Fibroblast of mammary gland (primary cell): ENCODE measurements at regions not wholly inside any gene's neighbourhood (a gene's known extent, or its start where the extent isn't known, plus 50 kb on each side); places are given as distances from the start of the nearest gene placed in this dataset.

Experiments
- DNase-seq: peaks from one replicate; pipeline ENCODE4 v3.0.0-alpha.2; 2010; ENCODE audit warnings: low read depth
- H3K4me3 ChIP-seq: 2 replicates; pipeline ENCODE4 v1.5.1; 2011; ENCODE audit warnings: low read depth, mild to moderate bottlenecking, low read length, moderate library complexity; ENCODE audit not compliant: control insufficient read depth
- CTCF ChIP-seq: conservative IDR thresholded peaks from 2 replicates; pipeline ENCODE4 v1.5.1; 2011; ENCODE audit warnings: low read depth, low read length, inconsistent platforms; ENCODE audit not compliant: control insufficient read depth, insufficient read depth

GRCh38 chr2:129879614-129880180 is 99.8 kb upstream of the RAB6C start:
- DNase-seq, result no peak
- TF ChIP-seq CTCF, result no peak
- H3K4me3 ChIP-seq, result no peak overlapping the region

DNA sequence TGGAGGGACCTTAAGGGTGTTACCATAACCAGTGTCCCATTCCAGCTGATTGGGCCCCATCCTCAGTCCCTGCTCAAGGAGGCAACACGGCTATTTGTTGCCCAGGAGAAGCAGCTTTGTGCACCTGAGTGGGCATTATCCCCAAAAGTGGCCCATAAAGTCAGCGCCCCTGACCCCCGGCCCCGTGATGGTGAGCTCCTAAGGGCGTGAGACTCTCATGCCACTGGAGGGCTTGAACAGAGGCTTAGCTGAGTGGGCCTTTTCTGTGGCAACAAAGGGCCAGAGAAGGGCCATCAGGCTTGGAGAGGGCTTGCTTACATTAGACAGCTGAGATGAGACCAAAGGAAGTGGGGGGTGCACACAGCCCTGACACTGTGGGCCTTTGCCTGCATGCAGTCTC is 99.2 kb upstream of the RAB6C start:
- H3K4me3 ChIP-seq, result no peak overlapping the region
- no peak for DNase-seq
- TF ChIP-seq CTCF, result no peak

- no peak for DNase-seq
- H3K4me3 ChIP-seq, result no peak overlapping the region
- TF ChIP-seq CTCF, result no peak
Observed at GRCh38 chr2:129880971-129881370, 98.5 kb upstream of the RAB6C start.

- no peak for TF ChIP-seq CTCF
- no peak for DNase-seq
- H3K4me3 ChIP-seq, result no peak overlapping the region
Observed at GRCh38 chr2:129881786-129882396, 97.6 kb upstream of the RAB6C start.

GRCh38 chr2:129882476-129882875 is 97.0 kb upstream of the RAB6C start:
- no peak for DNase-seq
- TF ChIP-seq CTCF, result no peak
- H3K4me3 ChIP-seq, result no peak overlapping the region

- no peak for DNase-seq
- H3K4me3 ChIP-seq, result no peak overlapping the region
- no peak for TF ChIP-seq CTCF
Observed at GRCh38 chr2:129883121-129883520, 96.3 kb upstream of the RAB6C start.

- H3K4me3 ChIP-seq, result no peak overlapping the region
- DNase-seq, result no peak
- TF ChIP-seq CTCF, result no peak
Observed at GRCh38 chr2:129884221-129884786, 95.2 kb upstream of the RAB6C start.
